SU-DHL-6 (cell line): ENCODE measurements at regions not wholly inside any gene's neighbourhood (a gene's known extent, or its start where the extent isn't known, plus 50 kb on each side); places are given as distances from the start of the nearest gene placed in this dataset.

Experiments
- H2AFZ ChIP-seq: fragments of 200-600 bp; sonication (generic); 2 replicates; pipeline ENCODE4 v1.6.1; 2014; ENCODE audit warnings: low read depth, mild to moderate bottlenecking, moderate library complexity, mixed read lengths, antibody characterized with exemption, low read length; ENCODE audit not compliant: severe bottlenecking
- H3F3A ChIP-seq: fragments of 200-600 bp; shearing (Covaris generic); 2 replicates; pipeline ENCODE4 v1.6.0; 2016; ENCODE audit warnings: antibody characterized with exemption, mild to moderate bottlenecking; ENCODE audit not compliant: insufficient read depth
- H3K27ac ChIP-seq: fragments of 200-600 bp; sonication (generic); 2 replicates; pipeline ENCODE4 v1.5.1; 2016; ENCODE audit warnings: low read depth, mild to moderate bottlenecking, low read length, moderate library complexity, mixed read lengths
- H3K27me3 ChIP-seq: fragments of 200-600 bp; sonication (generic), shearing (Covaris generic); 2 replicates; pipeline ENCODE4 v1.6.0; 2014; ENCODE audit warnings: mild to moderate bottlenecking, low read length
- H3K36me3 ChIP-seq: fragments of 200-600 bp; sonication (generic); 2 replicates; pipeline ENCODE4 v1.6.1; 2014; ENCODE audit warnings: mild to moderate bottlenecking, low read length, mixed read lengths
- H3K4me2 ChIP-seq: fragments of 300-600, 200-600 bp; shearing (Covaris generic), sonication (generic); 2 replicates; pipeline ENCODE4 v1.6.0; 2014; ENCODE audit warnings: low read length, low read depth, mild to moderate bottlenecking; ENCODE audit not compliant: poor library complexity, severe bottlenecking
- H3K4me3 ChIP-seq: fragments of 200-600 bp; sonication (generic); 2 replicates; pipeline ENCODE4 v1.5.1; 2014; ENCODE audit warnings: antibody characterized with exemption, low read length, mild to moderate bottlenecking, mixed read lengths; ENCODE audit not compliant: insufficient read depth, poor library complexity, severe bottlenecking
- H3K79me2 ChIP-seq: fragments of 200-600 bp; sonication (generic); 2 replicates; pipeline ENCODE4 v1.6.1; 2014; ENCODE audit warnings: mild to moderate bottlenecking, low read length, moderate library complexity; ENCODE audit not compliant: insufficient read depth
- H3K9ac ChIP-seq: fragments of 200-600 bp; sonication (generic); 2 replicates; pipeline ENCODE4 v1.7.0; 2014; ENCODE audit warnings: mild to moderate bottlenecking, low read length
- H3K9me2 ChIP-seq: fragments of 200-600 bp; sonication (generic); replicated peaks from 2 replicates; pipeline ENCODE4 v1.6.1; 2014; ENCODE audit warnings: low read length; ENCODE audit not compliant: insufficient read depth
- H3K9me3 ChIP-seq: fragments of 200-600 bp; sonication (generic); 2 replicates; pipeline ENCODE4 v1.6.1; 2014; ENCODE audit warnings: low read length, mixed read lengths; ENCODE audit not compliant: insufficient read depth
- H4K20me1 ChIP-seq: fragments of 200-600 bp; sonication (generic); 2 replicates; pipeline ENCODE4 v1.6.1; 2014; ENCODE audit warnings: low read depth, mild to moderate bottlenecking, antibody characterized with exemption, low read length, moderate library complexity, mixed read lengths
- EZH2phosphoT487 ChIP-seq: fragments of 200-600 bp; sonication (generic), shearing (Covaris generic); conservative IDR thresholded peaks from 2 replicates; pipeline ENCODE4 v1.6.1; 2018; ENCODE audit warnings: mild to moderate bottlenecking, antibody characterized with exemption, low read length, moderate library complexity, mixed read lengths
- TF ChIP-seq, protein P1 (sequence below): fragments of 200-600 bp; sonication (generic); IDR thresholded peaks from one replicate; pipeline ENCODE4 v1.5.1; 2017; ENCODE audit warnings: antibody characterized with exemption, mild to moderate bottlenecking, low read length, moderate library complexity; ENCODE audit not compliant: insufficient read depth, poor library complexity, severe bottlenecking

DNA sequence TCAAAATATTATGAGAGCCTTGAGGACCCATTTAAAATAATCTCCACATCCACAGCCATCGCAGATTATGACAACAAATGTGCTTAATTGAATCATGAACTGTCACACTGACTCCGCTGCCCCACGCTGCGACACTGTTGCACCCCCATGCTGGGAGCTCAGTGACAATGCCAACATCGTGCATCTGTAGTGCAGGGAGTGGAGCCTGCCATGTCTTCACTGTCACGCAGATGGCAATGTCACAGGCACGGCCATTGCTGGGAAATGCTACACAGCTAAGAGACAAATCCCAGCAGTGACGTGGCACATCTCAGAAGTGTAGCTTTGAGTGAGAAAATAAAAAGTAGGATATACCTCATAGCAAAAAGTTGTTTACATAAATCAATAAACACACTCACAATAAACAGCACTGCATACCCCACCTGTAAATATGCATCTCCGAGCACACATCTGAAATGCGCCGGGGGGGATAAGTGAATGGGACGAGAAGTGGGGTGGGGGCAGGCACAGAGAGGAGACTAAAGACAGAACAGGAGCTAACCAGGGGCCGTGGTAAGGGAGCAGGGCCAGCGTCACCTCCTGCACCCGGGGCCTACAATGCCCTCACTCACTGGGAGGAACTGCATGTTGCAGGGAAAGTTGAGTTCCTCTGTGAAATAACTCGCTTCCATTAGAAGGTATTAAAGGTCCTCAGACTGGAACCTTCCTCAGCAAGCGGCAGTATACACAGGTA is 349.9 kb downstream of the THBS2 start:
- TF ChIP-seq EZH2phosphoT487: no peak
- TF ChIP-seq, protein P1, sequence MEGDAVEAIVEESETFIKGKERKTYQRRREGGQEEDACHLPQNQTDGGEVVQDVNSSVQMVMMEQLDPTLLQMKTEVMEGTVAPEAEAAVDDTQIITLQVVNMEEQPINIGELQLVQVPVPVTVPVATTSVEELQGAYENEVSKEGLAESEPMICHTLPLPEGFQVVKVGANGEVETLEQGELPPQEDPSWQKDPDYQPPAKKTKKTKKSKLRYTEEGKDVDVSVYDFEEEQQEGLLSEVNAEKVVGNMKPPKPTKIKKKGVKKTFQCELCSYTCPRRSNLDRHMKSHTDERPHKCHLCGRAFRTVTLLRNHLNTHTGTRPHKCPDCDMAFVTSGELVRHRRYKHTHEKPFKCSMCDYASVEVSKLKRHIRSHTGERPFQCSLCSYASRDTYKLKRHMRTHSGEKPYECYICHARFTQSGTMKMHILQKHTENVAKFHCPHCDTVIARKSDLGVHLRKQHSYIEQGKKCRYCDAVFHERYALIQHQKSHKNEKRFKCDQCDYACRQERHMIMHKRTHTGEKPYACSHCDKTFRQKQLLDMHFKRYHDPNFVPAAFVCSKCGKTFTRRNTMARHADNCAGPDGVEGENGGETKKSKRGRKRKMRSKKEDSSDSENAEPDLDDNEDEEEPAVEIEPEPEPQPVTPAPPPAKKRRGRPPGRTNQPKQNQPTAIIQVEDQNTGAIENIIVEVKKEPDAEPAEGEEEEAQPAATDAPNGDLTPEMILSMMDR: no peak

DNA sequence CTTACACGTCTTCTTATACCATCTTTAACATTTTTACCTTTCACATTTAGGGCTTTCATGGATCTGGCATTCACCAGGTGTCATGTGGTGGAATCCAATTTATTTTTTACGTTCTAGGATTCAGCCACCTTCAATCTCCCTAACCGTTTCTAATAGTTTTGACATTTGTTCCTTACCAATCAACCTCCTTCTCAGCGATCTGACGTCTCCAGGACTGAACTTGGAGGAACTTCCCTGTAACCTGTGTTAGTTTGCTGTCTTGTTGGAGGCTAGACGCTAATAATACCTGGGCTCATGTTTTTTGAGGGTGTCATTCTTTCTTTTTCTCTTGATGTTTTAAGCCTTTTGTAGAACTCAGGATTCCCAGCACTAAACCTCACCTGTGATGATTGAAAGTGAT is 351.6 kb downstream of the THBS2 start:
- Histone ChIP-seq H3K27ac (no peak overlapping the region), H4K20me1 (no peaks in the 10 kb centered on the region), H3F3A (no peaks in the 10 kb centered on the region), H3K4me3 (no peak overlapping the region), H3K9me3 (no peaks in the 10 kb centered on the region), H2AFZ (no peak overlapping the region), H3K4me2 (no peak overlapping the region), H3K79me2 (no peaks in the 10 kb centered on the region), H3K36me3 (no peaks in the 10 kb centered on the region), H3K27me3 (no peaks in the 10 kb centered on the region; the same call in 1 of the 2 replicates), H3K9ac (no peak overlapping the region), H3K9me2 (no peaks in the 10 kb centered on the region)
- no peak for TF ChIP-seq EZH2phosphoT487
- TF ChIP-seq, protein P1: no peak

More for the DNA sequence above, 349.9 kb downstream of the THBS2 start:
- no peak overlapping the region for H3K4me2 ChIP-seq
- no peak overlapping the region for H3K9ac ChIP-seq
- no peak overlapping the region for H3K4me3 ChIP-seq
- no peaks in the 10 kb centered on the region for H4K20me1 ChIP-seq
- H3K36me3 ChIP-seq: no peaks in the 10 kb centered on the region
- H3K79me2 ChIP-seq: no peaks in the 10 kb centered on the region
- no peaks in the 10 kb centered on the region; the same call in 1 of the 2 replicates for H3K27me3 ChIP-seq
- no peaks in the 10 kb centered on the region for H3K9me2 ChIP-seq
- no peak overlapping the region for H3K27ac ChIP-seq
- H3F3A ChIP-seq: no peaks in the 10 kb centered on the region
- H2AFZ ChIP-seq: no peak overlapping the region
- no peaks in the 10 kb centered on the region for H3K9me3 ChIP-seq

DNA sequence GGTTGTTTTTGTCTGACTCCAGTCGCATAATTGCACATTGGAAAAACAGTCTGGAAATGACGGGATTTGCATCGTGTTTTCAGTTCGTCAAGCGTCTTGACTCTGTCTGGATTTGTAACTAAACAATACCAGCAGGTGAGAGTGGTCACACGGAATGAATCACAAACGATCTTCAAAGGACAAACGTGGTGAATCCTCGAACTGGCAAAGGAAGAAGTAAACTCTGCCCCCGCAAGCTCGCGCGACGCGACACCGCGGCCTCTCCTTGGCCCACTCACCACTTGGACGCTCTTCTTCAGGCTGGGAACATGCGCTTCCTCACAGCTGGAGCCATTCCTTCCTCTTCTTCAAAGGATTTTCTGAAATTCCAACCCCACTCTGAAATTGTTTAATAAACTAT is 352.6 kb downstream of the THBS2 start:
- TF ChIP-seq EZH2phosphoT487: no peak
- TF ChIP-seq, protein P1: no peak
- no peaks in the 10 kb centered on the region for H4K20me1 ChIP-seq
- H3K4me3 ChIP-seq: no peak overlapping the region
- H3K27ac ChIP-seq: no peak overlapping the region
- no peak overlapping the region for H3K4me2 ChIP-seq
- no peaks in the 10 kb centered on the region for H3K9me3 ChIP-seq
- H3K9me2 ChIP-seq: no peaks in the 10 kb centered on the region
- H3K9ac ChIP-seq: no peak overlapping the region
- no peak overlapping the region for H2AFZ ChIP-seq
- H3K36me3 ChIP-seq: no peaks in the 10 kb centered on the region
- H3F3A ChIP-seq: no peaks in the 10 kb centered on the region
- no peaks in the 10 kb centered on the region for H3K79me2 ChIP-seq
- no peaks in the 10 kb centered on the region; the same call in 1 of the 2 replicates for H3K27me3 ChIP-seq
